HCT116 (cell line): ENCODE measurements at regions not wholly inside any gene's neighbourhood (a gene's known extent, or its start where the extent isn't known, plus 50 kb on each side); places are given as distances from the start of the nearest gene placed in this dataset.

Experiments used
- ATAC-seq: fragments of 200-7000 bp; cut with Tn5 transposase; 2 replicates; pipeline ENCODE4 v1.9.1; 2020; ENCODE audit warnings: mild to moderate bottlenecking, moderate library complexity
- BruUV-seq: library from RNA; stranded (reverse); fragments of 400-500 nt; replicated peaks from 2 replicates; lab custom pipeline; 2021; lab: Mats Ljungman, UMichigan
- CTCF ChIA-PET: fragments of 300-600 bp; sonication (Branson Sonifier 250); formaldehyde crosslinking; loops from one replicate; lab custom pipeline; 2021; ENCODE audit warnings: antibody characterized with exemption; lab: Charles Lee
- POLR2A ChIA-PET: fragments of 300-600, 350-600 bp; sonication (Branson Sonifier 250); formaldehyde crosslinking; loops from one replicate; lab custom pipeline; 2021; ENCODE audit warnings: antibody characterized with exemption; lab: Charles Lee
- RAD21 ChIA-PET, 2 experiments: fragments of 300-600 bp; sonication (Branson Sonifier 250); formaldehyde crosslinking; loops; one replicate each; lab custom pipeline; 2023; ENCODE audit warnings: low total read pairs in 2 of 2; ENCODE audit not compliant: uncharacterized antibody in 2 of 2, unreplicated experiment in 2 of 2, low non-redundant PET in 1 of 2; lab: Charles Lee
- DNase-seq: peaks from one replicate; pipeline ENCODE4 v3.0.0-alpha.2; 2010; ENCODE audit warnings: low read depth, low spot score
- H2AFZ ChIP-seq: fragments of 200-600 bp; shearing (Covaris generic), sonication (generic); 2 replicates; pipeline ENCODE4 v1.6.1; 2017; ENCODE audit warnings: low read depth, mixed run types, mixed read lengths, antibody characterized with exemption, low read length; ENCODE audit not compliant: poor library complexity, severe bottlenecking
- H3K27ac ChIP-seq: 2 replicates; pipeline ENCODE4 v1.5.1; 2012; ENCODE audit warnings: low read depth, low read length
- H3K27me3 ChIP-seq: fragments of 200-600 bp; sonication (generic); 2 replicates; pipeline ENCODE4 v1.6.1; 2016; ENCODE audit warnings: mixed run types, low read length, mixed read lengths; ENCODE audit not compliant: insufficient read depth
- H3K36me3 ChIP-seq, 2 experiments: fragments of 200-500 bp in 1 of 2; fragments of 200-600 bp in 1 of 2; sonication (Bioruptor generic) in 1 of 2; sonication (generic) in 1 of 2; 2 replicates each; pipeline versions ENCODE4 v1.5.1 to v1.6.1; 2014 to 2016; ENCODE audit warnings: low read length in 2 of 2, inconsistent platforms in 1 of 2, mixed read lengths in 1 of 2, mixed run types in 1 of 2; ENCODE audit not compliant: insufficient read depth in 2 of 2, control insufficient read depth in 1 of 2
- H3K4me1 ChIP-seq, 2 experiments: fragments of 200-600 bp in 1 of 2; sonication (generic) in 1 of 2; 2 replicates each; pipeline versions ENCODE4 v1.5.1 to v1.6.1; 2012 to 2017; ENCODE audit warnings: low read length in 2 of 2, inconsistent platforms in 1 of 2, mild to moderate bottlenecking in 1 of 2, mixed read lengths in 1 of 2, mixed run types in 1 of 2, moderate library complexity in 1 of 2; ENCODE audit not compliant: insufficient read depth in 2 of 2, control insufficient read depth in 1 of 2
- H3K4me2 ChIP-seq: fragments of 200-600 bp; sonication (generic); 2 replicates; pipeline ENCODE4 v1.6.1; 2017; ENCODE audit warnings: mixed run types, low read length, mixed read lengths
- H3K4me3 ChIP-seq, 2 experiments: fragments of 200-600 bp in 1 of 2; sonication (generic) in 1 of 2; replicated peaks in 1 of 2; 2 replicates each; pipeline ENCODE4 v1.5.1; 2011 to 2016; ENCODE audit warnings: low read length in 2 of 2, control low read depth in 1 of 2, low read depth in 1 of 2, mild to moderate bottlenecking in 1 of 2, mixed read lengths in 1 of 2, mixed run types in 1 of 2
- H3K79me2 ChIP-seq: fragments of 200-600 bp; sonication (generic); 2 replicates; pipeline ENCODE4 v1.6.1; 2017; ENCODE audit warnings: mild to moderate bottlenecking, mixed run types, low read length, moderate library complexity, mixed read lengths; ENCODE audit not compliant: insufficient read depth
- H3K9ac ChIP-seq: fragments of 200-600 bp; sonication (generic); 2 replicates; pipeline ENCODE4 v1.6.1; 2016; ENCODE audit warnings: low read length, mixed read lengths
- H3K9me2 ChIP-seq: fragments of 200-600 bp; sonication (generic), shearing (Covaris generic); 2 replicates; pipeline ENCODE4 v1.6.1; 2017; ENCODE audit warnings: mixed run types, mild to moderate bottlenecking, moderate library complexity; ENCODE audit not compliant: insufficient read depth
- H3K9me3 ChIP-seq, 2 experiments: fragments of 200-500 bp in 1 of 2; fragments of 200-600 bp in 1 of 2; sonication (Bioruptor generic) in 1 of 2; sonication (generic) in 1 of 2; 2 replicates each; pipeline ENCODE4 v1.6.1; 2014 to 2017; ENCODE audit warnings: low read length in 2 of 2, mixed read lengths in 2 of 2, inconsistent platforms in 1 of 2, low read depth in 1 of 2, mild to moderate bottlenecking in 1 of 2, mixed run types in 1 of 2, moderate library complexity in 1 of 2; ENCODE audit not compliant: control insufficient read depth in 1 of 2, insufficient read depth in 1 of 2
- H4K20me1 ChIP-seq: fragments of 200-600 bp; sonication (generic), shearing (Covaris generic); 2 replicates; pipeline ENCODE4 v1.6.1; 2017; ENCODE audit warnings: mixed run types, mild to moderate bottlenecking, moderate library complexity; ENCODE audit not compliant: insufficient read depth
- ATF3 ChIP-seq: IDR thresholded peaks from 2 replicates; pipeline ENCODE4 v1.6.1; 2012
- CBX3 ChIP-seq: IDR thresholded peaks from 2 replicates; pipeline ENCODE4 v1.6.1; 2012; ENCODE audit warnings: low read depth
- CTCF ChIP-seq, 3 experiments: fragments of 200-600 bp in 1 of 3; sonication (generic) in 1 of 3; IDR thresholded peaks in 2 of 3; conservative IDR thresholded peaks in 1 of 3; 2 replicates each; pipeline ENCODE4 v1.5.1; 2012 to 2017; ENCODE audit warnings: low read depth in 2 of 3, low read length in 2 of 3, antibody characterized with exemption in 1 of 3, borderline replicate concordance in 1 of 3, control low read depth in 1 of 3, mild to moderate bottlenecking in 1 of 3, mixed read lengths in 1 of 3, mixed run types in 1 of 3, moderate library complexity in 1 of 3; ENCODE audit not compliant: insufficient read depth in 1 of 3
- EZH2phosphoT487 ChIP-seq: fragments of 200-600 bp; IDR thresholded peaks from 2 replicates; pipeline ENCODE4 v1.6.1; 2018; ENCODE audit warnings: antibody characterized with exemption, borderline replicate concordance
- RAD21 ChIP-seq: IDR thresholded peaks from 2 replicates; pipeline ENCODE4 v1.6.1; 2012; ENCODE audit warnings: low read depth, mild to moderate bottlenecking
- TCF7L2 ChIP-seq: IDR thresholded peaks from 2 replicates; pipeline ENCODE4 v1.7.0; 2011; ENCODE audit warnings: borderline replicate concordance, inconsistent platforms; ENCODE audit not compliant: insufficient read depth, insufficient read length; ENCODE audit errors: extremely low read depth
- YY1 ChIP-seq: IDR thresholded peaks from 2 replicates; pipeline ENCODE4 v1.6.1; 2011; ENCODE audit warnings: low read length, low read depth, moderate library complexity, mild to moderate bottlenecking; ENCODE audit not compliant: insufficient replicate concordance; ENCODE audit errors: extremely low read depth
- intact Hi-C: fragments of 100-400 bp; cut with micrococcal nuclease; formaldehyde crosslinking; loops from 2 replicates; pipeline ENCODE4 v1.10.0; 2022

GRCh38 chr6:111980971-111981840 lies 72.7 kb upstream of the CCN6 start:
- Histone ChIP-seq H3K9me3 (no peaks in the 10 kb centered on the region), H3K27me3 (no peaks in the 10 kb centered on the region), H3K9me2 (no peaks in the 10 kb centered on the region), H2AFZ (no peak overlapping the region), H3K27ac (no peak overlapping the region), H3K4me1 (peaks cover 30 to 41% of the 10 kb centered on the region in 2 experiments), H3K4me2 (no peak overlapping the region), H4K20me1 (no peaks in the 10 kb centered on the region), H3K79me2 (no peaks in the 10 kb centered on the region), H3K36me3 (no peaks in the 10 kb centered on the region), H3K9ac (no peak overlapping the region), H3K4me3 (no peak overlapping the region)
- RAD21 ChIA-PET, result no interaction called here
- intact Hi-C loops, result no loop called here
- POLR2A ChIA-PET, result no interaction called here
- no TSS peak for BruUV-seq
- TF ChIP-seq YY1 (no peak), CTCF (IDR thresholded peaks at IDR 0.05 in 2 of 3, conservative IDR thresholded peaks at IDR 0.05 in 1 of 3; ENCODE audit: borderline replicate concordance in 1 of 3, insufficient read depth in 1 of 3, low read depth in 2 of 3, low read length in 2 of 3) (no peak), EZH2phosphoT487 (no peak), TCF7L2 (no peak), CBX3 (no peak), ATF3 (no peak), RAD21 (no peak)
- ATAC-seq, result no peak
- CTCF ChIA-PET, result no interaction called here
- DNase-seq, result no peak
